IgD-negative memory B cell (primary cell): ENCODE measurements at regions not wholly inside any gene's neighbourhood (a gene's known extent, or its start where the extent isn't known, plus 50 kb on each side); places are given as distances from the start of the nearest gene placed in this dataset.

Experiments
- H3K27ac Mint-ChIP-seq, 3 donors: one replicate each; pipeline ENCODE4 v1.8.0; 2020 to 2022; ENCODE audit warnings: mild to moderate bottlenecking in 3 of 3, mixed read lengths in 3 of 3, moderate library complexity in 1 of 3
- H3K27me3 Mint-ChIP-seq: one replicate; pipeline ENCODE4 v1.8.0; 2021; ENCODE audit warnings: mixed read lengths
- H3K36me3 Mint-ChIP-seq: one replicate; pipeline ENCODE4 v1.8.0; 2020; ENCODE audit warnings: mild to moderate bottlenecking, mixed read lengths
- H3K4me1 Mint-ChIP-seq, 3 donors: one replicate each; pipeline ENCODE4 v1.8.0; 2020 to 2022; ENCODE audit warnings: mixed read lengths in 3 of 3, mild to moderate bottlenecking in 1 of 3
- H3K4me3 Mint-ChIP-seq, 4 donors: one replicate each; pipeline ENCODE4 v1.8.0; 2020 to 2022; ENCODE audit warnings: mild to moderate bottlenecking in 4 of 4, mixed read lengths in 4 of 4, moderate library complexity in 3 of 4
- H3K9me3 Mint-ChIP-seq, 3 donors: one replicate each; pipeline ENCODE4 v1.8.0; 2020 to 2021; ENCODE audit warnings: mixed read lengths in 3 of 3, mild to moderate bottlenecking in 1 of 3

DNA sequence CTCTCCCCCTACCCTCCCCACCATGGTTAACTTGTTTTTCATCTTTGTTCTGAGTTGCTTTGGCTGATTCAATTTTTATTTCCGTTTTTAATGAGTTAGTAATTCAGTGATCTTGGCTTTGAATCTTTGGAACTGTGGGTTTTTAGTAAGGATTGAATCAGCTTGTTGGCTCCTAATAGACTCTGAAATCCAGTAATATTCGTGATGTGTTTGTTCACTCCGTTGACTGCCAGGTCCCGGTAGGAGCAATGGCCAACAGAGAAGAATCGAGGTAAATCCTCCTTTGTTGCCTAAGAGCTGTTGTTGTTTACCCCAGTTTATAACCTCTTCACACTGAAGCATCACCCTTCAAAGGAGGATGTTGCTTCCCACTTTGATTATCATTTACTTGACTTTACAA, 92.7 kb downstream of the PCSK1 start:
- Mint-ChIP-seq H3K36me3 (no peaks in the 10 kb centered on the region), H3K4me1 (no peaks in the 10 kb centered on the region), H3K27me3 (no peaks in the 10 kb centered on the region), H3K27ac (peak overlapping the region in 1 of 3 donors; percentile 33), H3K4me3 (no peak overlapping the region), H3K9me3 (no peaks in the 10 kb centered on the region)

GRCh38 chr5:96339862-96340261, 93.2 kb downstream of the PCSK1 start:
- H3K4me1 Mint-ChIP-seq: no peaks in the 10 kb centered on the region
- H3K9me3 Mint-ChIP-seq: no peaks in the 10 kb centered on the region
- no peak overlapping the region for H3K4me3 Mint-ChIP-seq
- H3K27ac Mint-ChIP-seq: peak overlapping the region in 1 of 3 donors; percentile 33
- H3K27me3 Mint-ChIP-seq: no peaks in the 10 kb centered on the region
- H3K36me3 Mint-ChIP-seq: no peaks in the 10 kb centered on the region

DNA sequence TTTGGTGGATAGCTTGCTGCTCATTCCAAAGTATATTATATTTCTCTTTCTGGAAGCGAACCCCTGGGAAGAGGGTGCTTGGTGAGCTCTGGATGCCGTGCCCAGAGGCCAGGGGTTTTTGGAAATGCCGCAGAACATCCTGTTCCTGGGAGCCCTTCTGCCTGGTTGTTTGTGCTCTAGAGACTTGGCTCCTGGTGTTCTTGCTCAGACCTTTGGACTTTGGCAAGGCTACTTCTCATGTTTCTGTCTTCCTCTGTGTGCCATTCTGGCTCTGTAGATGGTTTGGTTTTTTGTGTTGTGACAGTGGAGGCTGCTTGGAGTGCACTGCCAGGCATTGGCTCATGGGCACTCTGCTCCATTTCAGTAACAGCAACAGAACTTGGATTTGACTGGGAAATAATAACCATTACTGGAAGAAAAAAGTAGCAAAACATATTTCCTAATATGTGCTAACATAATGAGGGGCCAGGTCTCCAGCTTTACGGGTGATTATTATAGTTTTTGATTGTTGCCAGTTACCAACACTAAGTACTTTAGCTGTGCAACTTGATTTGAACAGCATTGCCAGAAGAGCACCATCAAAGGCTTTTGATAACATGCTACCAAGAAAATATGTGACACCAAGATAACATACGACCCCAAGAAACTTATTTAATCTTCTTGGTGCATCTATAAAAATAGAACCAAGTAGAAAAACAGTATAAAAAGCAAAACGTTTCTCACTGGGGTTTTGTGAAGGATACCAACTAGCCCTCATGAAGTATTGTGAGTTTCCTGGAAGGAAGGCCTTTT, 94.2 kb downstream of the PCSK1 start:
- Mint-ChIP-seq H3K4me1 (no peaks in the 10 kb centered on the region), H3K4me3 (no peak overlapping the region), H3K27me3 (no peaks in the 10 kb centered on the region), H3K9me3 (no peaks in the 10 kb centered on the region), H3K36me3 (no peaks in the 10 kb centered on the region), H3K27ac (no peak overlapping the region)

GRCh38 chr5:96338091-96338490, 95.0 kb downstream of the PCSK1 start:
- Mint-ChIP-seq H3K36me3 (no peaks in the 10 kb centered on the region), H3K4me1 (no peaks in the 10 kb centered on the region), H3K27ac (no peak overlapping the region), H3K27me3 (no peaks in the 10 kb centered on the region), H3K4me3 (no peak overlapping the region), H3K9me3 (no peaks in the 10 kb centered on the region)

DNA sequence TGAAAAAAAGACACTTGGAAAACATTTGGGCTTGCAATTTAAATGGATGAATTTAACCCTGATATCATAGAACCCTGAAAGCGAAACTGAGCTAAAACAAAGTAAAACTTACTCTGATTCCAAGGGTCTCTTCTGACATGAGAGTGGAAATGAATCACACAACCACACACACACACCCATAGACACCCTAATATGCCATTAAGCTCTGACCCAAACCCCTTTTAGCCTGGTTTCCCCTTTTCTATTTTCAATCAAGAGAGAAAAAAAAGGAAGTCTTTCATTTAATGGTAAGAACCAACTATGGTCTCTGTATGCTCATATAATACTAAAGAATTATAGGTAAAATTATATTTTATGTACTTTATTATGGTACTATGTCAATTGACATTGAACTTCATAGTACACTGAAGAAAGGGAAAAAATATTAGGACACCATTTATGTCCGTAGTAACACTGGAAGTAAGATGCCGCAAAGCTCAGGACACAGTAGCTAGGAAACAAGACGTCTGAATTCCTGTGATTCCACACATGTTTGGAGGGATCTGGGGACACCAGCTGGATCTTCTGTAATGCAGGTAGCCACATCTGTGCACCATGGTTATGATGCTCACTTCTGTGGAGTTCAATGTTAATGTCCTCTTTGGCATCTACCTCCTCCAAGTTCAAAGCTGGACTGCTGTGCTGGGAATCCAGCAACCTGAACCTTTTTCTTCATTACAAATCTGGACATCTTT, 95.8 kb downstream of the PCSK1 start:
- Mint-ChIP-seq H3K4me1 (no peaks in the 10 kb centered on the region), H3K9me3 (no peaks in the 10 kb centered on the region), H3K27me3 (peaks cover 2% of the 10 kb centered on the region), H3K36me3 (no peaks in the 10 kb centered on the region), H3K4me3 (no peak overlapping the region), H3K27ac (no peak overlapping the region)

DNA sequence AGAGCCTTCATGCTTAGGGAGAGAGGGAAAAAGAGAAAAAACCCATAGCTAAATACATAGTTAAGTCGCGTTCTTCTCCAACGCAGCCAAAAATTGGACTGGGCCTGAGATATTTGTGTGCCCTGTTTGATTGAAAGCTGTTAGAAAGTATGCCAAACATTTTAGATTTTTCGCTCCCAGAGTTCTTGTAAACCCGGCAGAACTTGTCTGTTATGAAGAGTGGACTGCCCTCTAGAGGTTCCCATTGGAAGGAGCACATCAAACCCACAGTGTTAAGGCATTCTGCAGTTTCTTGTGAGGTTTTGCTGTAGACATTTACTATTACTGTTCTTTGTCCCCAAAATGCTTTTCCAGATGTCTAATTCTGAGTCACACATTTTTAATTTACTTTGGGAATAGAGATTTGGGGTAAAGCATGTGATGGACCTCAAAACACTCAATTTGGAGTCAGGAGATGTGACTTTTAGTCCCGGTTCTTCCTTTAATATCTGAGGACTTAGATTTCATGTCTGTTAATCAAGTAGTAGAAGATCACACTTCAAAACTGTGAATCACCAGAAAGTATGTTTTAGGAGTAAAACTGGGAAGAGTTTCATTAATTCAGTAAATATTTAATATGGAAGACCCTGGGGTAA, 96.6 kb downstream of the PCSK1 start:
- no peaks in the 10 kb centered on the region for H3K9me3 Mint-ChIP-seq
- H3K36me3 Mint-ChIP-seq: no peaks in the 10 kb centered on the region
- no peak overlapping the region for H3K4me3 Mint-ChIP-seq
- H3K27ac Mint-ChIP-seq: no peak overlapping the region
- H3K27me3 Mint-ChIP-seq: peaks cover 2% of the 10 kb centered on the region
- no peaks in the 10 kb centered on the region for H3K4me1 Mint-ChIP-seq

DNA sequence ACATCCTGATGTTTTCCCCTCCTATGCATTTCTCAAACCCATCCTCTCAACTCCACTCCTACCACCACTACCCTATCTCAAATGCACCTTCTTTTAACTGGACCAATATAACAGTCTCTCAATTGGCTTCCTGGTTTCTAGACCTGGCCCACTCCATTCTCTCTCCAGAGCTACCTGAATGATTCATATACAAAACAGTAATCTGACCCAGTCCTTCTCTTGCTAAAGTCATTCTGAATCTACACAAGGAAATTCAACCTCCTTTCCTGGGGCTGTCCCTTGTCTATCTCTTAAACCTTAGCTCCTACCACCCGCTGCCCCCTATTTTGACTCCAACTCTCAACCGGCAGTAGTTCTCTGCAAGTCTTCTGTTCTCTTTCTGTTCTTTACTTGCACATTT, 97.2 kb downstream of the PCSK1 start:
- H3K27ac Mint-ChIP-seq: no peak overlapping the region
- no peaks in the 10 kb centered on the region for H3K9me3 Mint-ChIP-seq
- H3K4me3 Mint-ChIP-seq: no peak overlapping the region
- peaks cover 2% of the 10 kb centered on the region for H3K27me3 Mint-ChIP-seq
- H3K4me1 Mint-ChIP-seq: no peaks in the 10 kb centered on the region
- H3K36me3 Mint-ChIP-seq: no peaks in the 10 kb centered on the region

GRCh38 chr5:96333391-96333790, 99.7 kb downstream of the PCSK1 start:
- no peaks in the 10 kb centered on the region for H3K4me1 Mint-ChIP-seq
- H3K27me3 Mint-ChIP-seq: peaks cover 2% of the 10 kb centered on the region
- H3K9me3 Mint-ChIP-seq: no peaks in the 10 kb centered on the region
- no peak overlapping the region for H3K4me3 Mint-ChIP-seq
- no peak overlapping the region for H3K27ac Mint-ChIP-seq
- no peaks in the 10 kb centered on the region for H3K36me3 Mint-ChIP-seq

- Mint-ChIP-seq H3K27ac (no peak overlapping the region), H3K36me3 (no peaks in the 10 kb centered on the region), H3K27me3 (peaks cover 2% of the 10 kb centered on the region), H3K4me3 (no peak overlapping the region), H3K9me3 (no peaks in the 10 kb centered on the region), H3K4me1 (no peaks in the 10 kb centered on the region)
Observed at GRCh38 chr5:96332535-96333366, 100.3 kb downstream of the PCSK1 start.

DNA sequence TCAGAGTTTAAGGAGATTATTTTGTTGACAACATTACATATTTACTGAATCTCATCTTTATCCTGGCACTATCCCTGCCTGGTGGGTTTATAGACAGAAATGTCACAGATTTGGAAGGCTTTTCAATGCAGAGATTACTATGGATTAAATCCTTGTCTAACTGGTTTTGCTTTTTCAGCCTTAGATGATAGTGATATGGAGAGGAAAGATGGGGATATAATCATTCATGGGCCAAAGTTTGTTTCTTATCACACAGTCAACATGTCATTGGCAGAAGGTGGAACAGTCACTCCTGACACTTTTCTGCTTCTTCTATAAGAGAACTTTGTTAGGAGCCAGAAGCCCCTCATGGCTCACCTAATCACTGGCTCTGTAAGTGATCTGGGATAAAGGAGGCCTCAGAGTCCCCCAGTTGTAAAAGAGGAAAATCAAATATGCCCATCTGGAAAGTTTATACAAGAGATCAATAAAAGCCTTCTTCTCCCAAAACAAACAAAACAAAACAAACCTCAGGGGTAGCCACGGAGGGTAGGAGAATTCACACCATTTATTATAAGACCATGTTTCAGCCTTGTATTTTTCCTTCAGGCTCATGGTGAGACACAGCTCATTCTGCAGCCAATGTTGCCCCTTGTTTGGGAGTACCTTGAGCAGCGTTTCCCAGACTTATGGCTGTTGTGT, 101.2 kb downstream of the PCSK1 start:
- Mint-ChIP-seq H3K4me3 (no peak overlapping the region), H3K4me1 (no peaks in the 10 kb centered on the region), H3K27ac (no peak overlapping the region), H3K9me3 (no peaks in the 10 kb centered on the region), H3K27me3 (peaks cover 2% of the 10 kb centered on the region), H3K36me3 (no peaks in the 10 kb centered on the region)

- no peaks in the 10 kb centered on the region for H3K4me1 Mint-ChIP-seq
Observed at GRCh38 chr5:96331210-96331609, 101.8 kb downstream of the PCSK1 start.

GRCh38 chr5:96330530-96331140, 102.4 kb downstream of the PCSK1 start:
- Mint-ChIP-seq H3K27ac (no peak overlapping the region), H3K9me3 (peaks cover 0 to 1% (median 0%) of the 10 kb centered on the region in 3 donors), H3K4me1 (no peaks in the 10 kb centered on the region), H3K27me3 (peaks cover 2% of the 10 kb centered on the region), H3K4me3 (no peak overlapping the region), H3K36me3 (peaks cover 2% of the 10 kb centered on the region)

More at GRCh38 chr5:96331210-96331609, 101.8 kb downstream of the PCSK1 start:
- Mint-ChIP-seq H3K9me3 (no peaks in the 10 kb centered on the region), H3K27me3 (peaks cover 2% of the 10 kb centered on the region), H3K27ac (no peak overlapping the region), H3K36me3 (no peaks in the 10 kb centered on the region), H3K4me3 (no peak overlapping the region)

DNA sequence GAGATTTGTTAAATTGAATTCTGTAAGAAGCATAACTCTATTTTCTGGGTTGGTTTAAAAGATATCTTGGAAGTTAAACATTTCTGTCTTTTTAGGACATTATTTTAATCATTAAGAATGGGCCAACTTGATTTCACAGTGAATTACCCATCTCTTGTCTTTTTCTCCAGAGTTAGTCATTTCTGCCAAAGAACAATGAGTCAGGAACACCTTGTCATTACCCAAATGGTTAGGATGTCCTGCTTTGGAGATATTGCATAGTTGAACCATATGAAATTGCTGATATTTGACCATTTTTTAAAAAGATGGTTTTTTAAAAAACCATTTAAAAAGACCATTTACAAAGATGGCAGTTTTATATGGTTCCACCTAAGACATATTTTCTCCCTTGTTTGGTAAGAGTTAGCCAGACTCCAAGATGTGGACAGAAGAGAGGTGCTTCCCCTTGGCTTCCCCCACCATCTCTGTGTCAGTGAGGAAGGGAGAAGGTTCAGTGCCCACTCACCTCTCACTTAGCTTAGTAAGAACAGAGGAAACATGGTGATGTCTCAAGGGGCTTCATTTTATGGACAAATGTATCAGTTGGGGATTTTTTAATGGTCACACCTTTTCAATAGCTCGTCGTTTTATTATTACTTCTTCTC, 103.0 kb downstream of the PCSK1 start:
- H3K27ac Mint-ChIP-seq: no peak overlapping the region
- H3K36me3 Mint-ChIP-seq: peaks cover 2% of the 10 kb centered on the region
- peaks cover 2% of the 10 kb centered on the region for H3K27me3 Mint-ChIP-seq
- no peaks in the 10 kb centered on the region for H3K4me1 Mint-ChIP-seq
- no peak overlapping the region for H3K4me3 Mint-ChIP-seq
- peaks cover 0 to 1% (median 0%) of the 10 kb centered on the region in 3 donors for H3K9me3 Mint-ChIP-seq

- Mint-ChIP-seq H3K36me3 (peaks cover 2% of the 10 kb centered on the region), H3K27ac (no peak overlapping the region), H3K4me1 (no peaks in the 10 kb centered on the region), H3K9me3 (peaks cover 0 to 1% (median 0%) of the 10 kb centered on the region in 3 donors), H3K4me3 (no peak overlapping the region), H3K27me3 (peaks cover 2% of the 10 kb centered on the region)
Observed at GRCh38 chr5:96329289-96329688, 103.8 kb downstream of the PCSK1 start.
